ENCODE measurements at regions not wholly inside any gene's neighbourhood (a gene's known extent, or its start where the extent isn't known, plus 50 kb on each side); places are given as distances from the start of the nearest gene placed in this dataset.

GRCh38 chr2:196258407-196258806, 87.0 kb upstream of the STK17B start:
- FAIRE-seq, result no peak
- no peaks in the 10 kb centered on the region for H3K27me3 ChIP-seq (ENCODE audit: control insufficient read depth, insufficient read depth, low read length)
- H3K4me3 ChIP-seq (ENCODE audit: low read depth, low read length), result no peak overlapping the region
- H3K36me3 ChIP-seq (ENCODE audit: control insufficient read depth, insufficient read depth, low read length), result no peaks in the 10 kb centered on the region
- no peak for DNase-seq (ENCODE audit: low read depth)
- TF ChIP-seq CTCF (IDR thresholded peaks at IDR 0.05; ENCODE audit: insufficient read depth, low read length, severe bottlenecking), result no peak

DNA sequence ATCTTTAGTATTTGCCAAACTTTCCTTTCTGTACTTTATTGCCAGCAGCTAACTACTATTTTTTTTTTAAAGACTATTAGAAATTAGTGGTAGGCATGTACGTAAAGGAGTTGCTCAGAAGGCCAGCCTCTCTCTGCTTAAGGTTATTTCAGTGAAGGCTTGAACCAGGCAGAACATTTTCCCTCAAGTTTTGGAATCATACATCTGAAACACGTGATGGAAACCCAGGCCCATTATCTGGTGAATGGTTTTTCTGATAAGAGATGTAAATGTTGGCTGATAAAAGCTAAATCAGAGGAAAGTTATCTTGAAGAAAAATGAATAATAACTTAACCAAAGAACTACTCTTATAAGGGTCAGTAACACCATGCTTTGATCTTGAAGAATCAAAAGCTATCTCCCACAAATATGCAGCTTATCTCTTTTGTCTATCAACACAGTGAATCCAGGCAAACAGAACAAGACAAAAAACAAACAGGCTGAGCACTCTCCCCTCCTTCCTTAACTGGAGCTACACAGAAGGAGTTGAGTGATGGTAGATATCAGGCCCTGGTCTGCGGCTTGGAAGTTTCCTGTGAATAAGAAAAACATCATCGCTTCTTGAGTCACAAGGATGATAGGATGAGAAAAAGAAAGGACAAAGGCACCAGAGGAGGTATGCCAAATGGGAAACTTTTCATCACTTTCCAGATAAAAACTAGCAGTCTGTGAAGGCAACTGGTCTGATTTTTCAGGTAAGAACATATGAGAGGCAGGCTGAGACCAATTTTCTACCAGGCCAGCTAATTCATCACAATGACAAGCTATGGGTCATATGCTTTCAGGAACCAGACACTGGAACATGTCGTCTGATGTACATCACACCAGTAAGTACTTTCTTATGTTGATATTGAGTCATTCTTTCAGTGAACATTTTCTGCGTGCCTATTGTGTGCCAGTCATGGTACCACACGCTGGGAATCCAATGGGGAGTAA, 88.4 kb upstream of the STK17B start:
- DNase-seq (ENCODE audit: low read depth), result peak; percentile 97
- TF ChIP-seq CTCF (IDR thresholded peaks at IDR 0.05; ENCODE audit: insufficient read depth, low read length, severe bottlenecking), result no peak
- H3K27me3 ChIP-seq (ENCODE audit: control insufficient read depth, insufficient read depth, low read length), result no peaks in the 10 kb centered on the region
- H3K4me3 ChIP-seq (ENCODE audit: low read depth, low read length), result no peak overlapping the region
- H3K36me3 ChIP-seq (ENCODE audit: control insufficient read depth, insufficient read depth, low read length), result no peaks in the 10 kb centered on the region
- peak; percentile 47 for FAIRE-seq

GRCh38 chr2:196260546-196260945, 89.2 kb upstream of the STK17B start:
- H3K36me3 ChIP-seq (ENCODE audit: control insufficient read depth, insufficient read depth, low read length), result no peaks in the 10 kb centered on the region
- FAIRE-seq, result no peak
- no peak for DNase-seq (ENCODE audit: low read depth)
- no peak for TF ChIP-seq CTCF (IDR thresholded peaks at IDR 0.05; ENCODE audit: insufficient read depth, low read length, severe bottlenecking)
- H3K4me3 ChIP-seq (ENCODE audit: low read depth, low read length), result no peak overlapping the region
- H3K27me3 ChIP-seq (ENCODE audit: control insufficient read depth, insufficient read depth, low read length), result no peaks in the 10 kb centered on the region

DNA sequence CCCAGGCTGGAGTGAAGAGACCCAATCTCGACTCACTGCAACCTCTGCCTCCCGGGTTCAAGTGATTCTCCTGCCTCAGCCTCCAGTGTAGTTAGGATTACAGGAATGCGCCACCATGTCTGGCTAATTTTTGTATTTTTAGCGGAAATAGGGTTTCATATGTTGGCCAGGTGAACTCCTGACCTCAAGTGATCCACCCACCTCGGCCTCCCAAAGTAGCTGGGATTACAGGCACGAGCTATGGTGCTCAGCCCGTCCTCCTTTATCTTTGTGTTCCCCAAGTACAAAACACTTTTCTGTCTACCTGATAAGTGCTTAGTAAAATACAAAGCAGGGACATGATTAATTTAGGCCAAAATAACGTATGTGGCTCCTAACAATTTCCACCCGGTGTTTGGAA, 91.2 kb upstream of the STK17B start:
- TF ChIP-seq CTCF (IDR thresholded peaks at IDR 0.05; ENCODE audit: insufficient read depth, low read length, severe bottlenecking), result no peak
- Histone ChIP-seq H3K27me3 (ENCODE audit: control insufficient read depth, insufficient read depth, low read length) (no peaks in the 10 kb centered on the region), H3K4me3 (ENCODE audit: low read depth, low read length) (no peak overlapping the region), H3K36me3 (ENCODE audit: control insufficient read depth, insufficient read depth, low read length) (no peaks in the 10 kb centered on the region)
- no peak for DNase-seq (ENCODE audit: low read depth)
- no peak for FAIRE-seq

DNA sequence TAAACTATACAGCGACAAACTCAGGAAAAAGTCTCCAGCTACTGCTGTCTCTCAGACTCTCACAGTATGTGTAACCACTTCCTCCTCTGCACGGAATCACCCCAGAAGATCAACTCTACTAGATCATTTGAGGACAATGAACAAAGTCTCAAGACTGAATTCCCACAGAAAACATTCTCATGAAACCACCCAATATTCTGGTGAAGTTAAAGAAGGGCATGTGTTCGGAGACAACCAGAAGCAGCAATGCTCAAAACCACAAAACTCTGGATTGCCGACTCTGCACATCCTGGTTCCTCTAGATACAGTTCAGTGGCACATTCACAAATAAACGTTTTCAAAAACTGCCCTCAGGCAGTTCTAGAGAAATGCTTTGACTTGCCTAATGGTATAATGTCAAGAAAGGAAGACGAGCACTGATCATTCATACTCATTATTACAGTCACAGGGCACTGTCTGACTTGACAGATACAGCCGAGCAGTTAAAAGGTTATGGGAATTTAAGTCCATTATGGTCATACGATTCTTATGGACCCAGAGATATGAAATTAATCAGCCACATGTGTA, 91.9 kb upstream of the STK17B start:
- no peak for TF ChIP-seq CTCF (IDR thresholded peaks at IDR 0.05; ENCODE audit: insufficient read depth, low read length, severe bottlenecking)
- Histone ChIP-seq H3K4me3 (ENCODE audit: low read depth, low read length) (no peak overlapping the region), H3K27me3 (ENCODE audit: control insufficient read depth, insufficient read depth, low read length) (no peaks in the 10 kb centered on the region), H3K36me3 (ENCODE audit: control insufficient read depth, insufficient read depth, low read length) (no peaks in the 10 kb centered on the region)
- DNase-seq (ENCODE audit: low read depth) (peak; percentile 95), FAIRE-seq (no peak)
